ENCODE measurements at regions not wholly inside any gene's neighbourhood (a gene's known extent, or its start where the extent isn't known, plus 50 kb on each side); places are given as distances from the start of the nearest gene placed in this dataset.
"Not testable (repeated sequence)": the region's sequence is repeated elsewhere in the genome, so short reads cannot be mapped to it uniquely, and the experiment has no call there.

GRCh38 chr6:139886396-139886795 is 511.9 kb upstream of the CITED2 start:
- DNase-seq (ENCODE audit: low read depth) = no peak

- no peak for DNase-seq (ENCODE audit: low read depth)
These were observed 511.5 kb upstream of the CITED2 start for GRCh38 chr6:139885909-139886308.

- DNase-seq (ENCODE audit: low read depth) = no peak
These were observed 509.3 kb upstream of the CITED2 start for GRCh38 chr6:139883776-139884175.

GRCh38 chr6:139882977-139883728 is 508.7 kb upstream of the CITED2 start:
- peak; percentile 37 for DNase-seq (ENCODE audit: low read depth)

- DNase-seq (ENCODE audit: low read depth) = peak; percentile 29
These were observed 507.8 kb upstream of the CITED2 start for GRCh38 chr6:139882234-139882633.

- DNase-seq (ENCODE audit: low read depth) = peak; percentile 51
These were observed 507.3 kb upstream of the CITED2 start for GRCh38 chr6:139881728-139882211.

GRCh38 chr6:139881236-139881635 is 506.8 kb upstream of the CITED2 start:
- DNase-seq (ENCODE audit: low read depth) = no peak

GRCh38 chr6:139879823-139880356 is 505.4 kb upstream of the CITED2 start:
- no peak for DNase-seq (ENCODE audit: low read depth)

GRCh38 chr6:139879241-139879640 is 504.8 kb upstream of the CITED2 start:
- not testable (repeated sequence) for DNase-seq (ENCODE audit: low read depth)

GRCh38 chr6:139877828-139878405 is 503.5 kb upstream of the CITED2 start:
- DNase-seq (ENCODE audit: low read depth) = no peak

GRCh38 chr6:139872665-139873064 is 498.2 kb upstream of the CITED2 start:
- DNase-seq (ENCODE audit: low read depth) = no peak

GRCh38 chr6:139871803-139872510 is 497.5 kb upstream of the CITED2 start:
- no peak for DNase-seq (ENCODE audit: low read depth)

GRCh38 chr6:139871165-139871710 is 496.8 kb upstream of the CITED2 start:
- no peak for DNase-seq (ENCODE audit: low read depth)

GRCh38 chr6:139868576-139868975 is 494.1 kb upstream of the CITED2 start:
- DNase-seq (ENCODE audit: low read depth) = no peak

- no peak for DNase-seq (ENCODE audit: low read depth)
These were observed 489.5 kb upstream of the CITED2 start for GRCh38 chr6:139863964-139864363.

- DNase-seq (ENCODE audit: low read depth) = no peak
These were observed 488.9 kb upstream of the CITED2 start for GRCh38 chr6:139863346-139863745.

GRCh38 chr6:139862311-139862710 is 487.9 kb upstream of the CITED2 start:
- DNase-seq (ENCODE audit: low read depth) = no peak

- no peak for DNase-seq (ENCODE audit: low read depth)
These were observed 485.8 kb upstream of the CITED2 start for GRCh38 chr6:139860203-139860602.

- no peak for DNase-seq (ENCODE audit: low read depth)
These were observed 484.0 kb upstream of the CITED2 start for GRCh38 chr6:139858429-139858828.

GRCh38 chr6:139857143-139857542 is 482.7 kb upstream of the CITED2 start:
- no peak for DNase-seq (ENCODE audit: low read depth)

- no peak for DNase-seq (ENCODE audit: low read depth)
These were observed 482.1 kb upstream of the CITED2 start for GRCh38 chr6:139856562-139856961.

GRCh38 chr6:139855671-139856311 is 481.3 kb upstream of the CITED2 start:
- no peak for DNase-seq (ENCODE audit: low read depth)

All from RPMI7951 (cell line).